Left lung (tissue), 4 donors: ENCODE measurements at regions not wholly inside any gene's neighbourhood (a gene's known extent, or its start where the extent isn't known, plus 50 kb on each side); places are given as distances from the start of the nearest gene placed in this dataset.

ENCODE experiments used
- ATAC-seq: fragments of 200-7000 bp; cut with Tn5 transposase; one replicate; pipeline ENCODE4 v1.9.1; 2020; ENCODE audit warnings: moderate library complexity
- DNase-seq, 4 donors: peaks; one replicate each; pipeline ENCODE4 v3.0.0-alpha.2; 2013 to 2020
- H3K27ac ChIP-seq, 2 donors: fragments of 200-600 bp; sonication (generic) in 1 of 2; one replicate each; pipeline versions ENCODE4 v1.5.0 to v1.8.0; 2020 to 2021
- H3K27me3 ChIP-seq, 2 donors: fragments of 200-600 bp; sonication (generic) in 1 of 2; one replicate each; pipeline versions ENCODE4 v1.5.0 to v1.8.0; 2020 to 2021
- H3K36me3 ChIP-seq, 2 donors: fragments of 200-600 bp; sonication (generic) in 1 of 2; one replicate each; pipeline versions ENCODE4 v1.5.0 to v1.8.0; 2020 to 2021
- H3K4me1 ChIP-seq, 2 donors: fragments of 200-600 bp; one replicate each; pipeline ENCODE4 v1.8.0; 2021
- H3K4me3 ChIP-seq, 2 donors: fragments of 200-600 bp; sonication (generic) in 1 of 2; one replicate each; pipeline versions ENCODE4 v1.5.0 to v1.8.0; 2020 to 2021; ENCODE audit warnings: mild to moderate bottlenecking in 1 of 2
- H3K9me3 ChIP-seq, 2 donors: fragments of 200-600 bp; sonication (generic) in 1 of 2; one replicate each; pipeline versions ENCODE4 v1.5.0 to v1.8.0; 2020 to 2021
- intact Hi-C, 2 donors: fragments of 100-400 bp; cut with DNase I; formaldehyde crosslinking; loops; one replicate each; pipeline versions ENCODE4 v1.11.2 to v1.14.2; 2022
- TF ChIP-seq, protein P1 (sequence below), 2 donors: fragments of 200-600 bp; sonication (generic) in 1 of 2; IDR thresholded peaks; one replicate each; pipeline versions ENCODE4 v1.5.0 to v1.8.0; 2021; ENCODE audit warnings: antibody characterized with exemption in 2 of 2
- donor health status: DM: no; HTN: yes; CAD: no.
- donor health status: DM: no; HTN: no; CAD: no.

DNA sequence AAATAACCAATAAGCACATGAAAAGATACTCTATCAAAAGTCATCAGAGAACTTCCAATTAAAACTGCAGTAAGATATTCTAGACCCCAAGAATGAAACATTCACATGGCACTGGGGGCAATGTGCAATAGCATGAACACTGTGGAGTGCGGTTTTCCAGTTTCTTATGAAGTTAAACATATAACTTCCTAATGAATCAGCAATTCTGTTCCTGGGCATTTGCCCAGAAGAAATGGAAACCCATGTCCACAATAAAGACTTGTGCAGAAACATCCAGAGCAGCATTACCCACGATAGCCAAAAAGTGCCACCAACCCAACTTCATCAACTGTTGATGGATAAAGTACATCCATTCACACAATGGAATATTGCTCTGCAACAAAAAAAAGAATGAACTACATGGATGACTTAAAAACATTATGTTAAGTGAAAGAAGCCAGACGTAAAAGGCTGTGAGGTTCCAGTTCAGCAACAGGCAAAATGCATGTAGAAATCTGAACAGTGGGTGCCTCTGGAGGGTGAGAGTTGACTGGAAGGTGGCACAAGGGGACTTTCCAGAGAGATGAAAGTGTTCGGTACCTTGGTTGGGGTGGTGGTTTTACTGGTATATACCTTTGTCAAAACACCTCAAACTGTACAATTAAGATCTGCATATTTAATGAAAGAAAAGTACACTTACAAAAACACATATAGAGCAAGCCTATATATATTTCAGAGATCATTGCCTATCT is 207.2 kb upstream of the ECI2 start:
- ATAC-seq: no peak
- H3K27ac ChIP-seq: no peak overlapping the region
- DNase-seq: no peak
- no peaks in the 10 kb centered on the region for H3K4me1 ChIP-seq
- H3K4me3 ChIP-seq: no peak overlapping the region
- H3K27me3 ChIP-seq: no peaks in the 10 kb centered on the region
- no peaks in the 10 kb centered on the region for H3K36me3 ChIP-seq
- TF ChIP-seq, protein P1, sequence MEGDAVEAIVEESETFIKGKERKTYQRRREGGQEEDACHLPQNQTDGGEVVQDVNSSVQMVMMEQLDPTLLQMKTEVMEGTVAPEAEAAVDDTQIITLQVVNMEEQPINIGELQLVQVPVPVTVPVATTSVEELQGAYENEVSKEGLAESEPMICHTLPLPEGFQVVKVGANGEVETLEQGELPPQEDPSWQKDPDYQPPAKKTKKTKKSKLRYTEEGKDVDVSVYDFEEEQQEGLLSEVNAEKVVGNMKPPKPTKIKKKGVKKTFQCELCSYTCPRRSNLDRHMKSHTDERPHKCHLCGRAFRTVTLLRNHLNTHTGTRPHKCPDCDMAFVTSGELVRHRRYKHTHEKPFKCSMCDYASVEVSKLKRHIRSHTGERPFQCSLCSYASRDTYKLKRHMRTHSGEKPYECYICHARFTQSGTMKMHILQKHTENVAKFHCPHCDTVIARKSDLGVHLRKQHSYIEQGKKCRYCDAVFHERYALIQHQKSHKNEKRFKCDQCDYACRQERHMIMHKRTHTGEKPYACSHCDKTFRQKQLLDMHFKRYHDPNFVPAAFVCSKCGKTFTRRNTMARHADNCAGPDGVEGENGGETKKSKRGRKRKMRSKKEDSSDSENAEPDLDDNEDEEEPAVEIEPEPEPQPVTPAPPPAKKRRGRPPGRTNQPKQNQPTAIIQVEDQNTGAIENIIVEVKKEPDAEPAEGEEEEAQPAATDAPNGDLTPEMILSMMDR (IDR thresholded peaks at IDR 0.05): no peak
- H3K9me3 ChIP-seq: no peaks in the 10 kb centered on the region
- intact Hi-C loops: no loop called here

DNA sequence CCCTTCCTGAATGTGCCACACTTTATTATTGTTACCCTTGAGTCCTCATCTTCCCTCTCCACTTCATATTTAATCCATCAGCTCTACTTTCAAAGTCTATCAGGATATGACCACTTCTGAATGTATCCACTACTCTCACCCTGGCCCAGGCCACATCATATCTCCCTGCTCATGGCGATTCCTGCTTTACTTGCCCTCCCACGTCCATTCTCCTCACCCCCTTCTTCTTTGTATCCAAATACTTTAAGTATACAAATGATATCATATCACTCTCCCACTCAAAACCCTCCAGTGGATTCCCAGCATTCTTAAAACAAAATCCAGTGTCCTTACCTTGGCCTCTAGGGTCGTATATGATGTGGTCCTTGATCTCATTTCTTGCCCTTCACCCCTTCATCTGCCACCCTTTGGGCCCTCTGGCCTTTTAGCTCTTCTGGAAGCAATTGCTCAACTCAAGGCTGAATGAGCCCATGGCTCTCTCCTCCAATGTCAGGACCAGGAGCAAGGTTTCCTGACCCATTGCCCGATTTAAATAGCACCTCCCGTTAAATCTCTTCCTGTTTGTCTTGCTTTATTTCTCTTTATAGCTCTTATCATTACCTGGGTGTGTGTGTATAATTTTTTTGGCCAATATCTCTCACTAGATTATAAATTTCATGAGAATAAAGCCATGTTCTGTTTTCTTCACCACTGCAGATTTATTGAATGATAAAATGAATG is 205.9 kb upstream of the ECI2 start:
- no peak for ATAC-seq

DNA sequence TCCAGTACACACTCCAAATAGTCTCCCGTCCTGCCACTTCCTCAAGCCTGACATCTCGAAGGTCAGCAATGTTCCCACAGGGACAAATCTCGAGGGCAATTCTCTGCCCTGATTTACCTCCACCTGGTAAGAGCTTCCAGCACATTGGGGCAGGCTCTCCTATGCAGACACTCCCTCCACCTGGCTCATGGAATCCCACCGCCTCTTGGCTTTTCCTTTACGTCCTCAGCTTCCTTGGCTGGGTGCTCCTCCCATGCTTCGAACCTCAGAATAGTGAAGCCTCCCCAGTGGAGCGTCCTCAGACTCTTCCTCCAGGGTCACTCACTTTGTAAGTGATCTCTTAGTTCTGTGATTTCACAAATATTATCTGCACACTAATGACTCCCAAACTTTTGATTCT is 205.2 kb upstream of the ECI2 start:
- TF ChIP-seq, protein P1 (IDR thresholded peaks at IDR 0.05): no peak
- no peaks in the 10 kb centered on the region for H3K27me3 ChIP-seq
- ATAC-seq: no peak
- H3K4me1 ChIP-seq: no peaks in the 10 kb centered on the region
- H3K36me3 ChIP-seq: no peaks in the 10 kb centered on the region
- H3K9me3 ChIP-seq: no peaks in the 10 kb centered on the region
- intact Hi-C loops: no loop called here
- H3K4me3 ChIP-seq: no peak overlapping the region
- no peak for DNase-seq
- no peak overlapping the region for H3K27ac ChIP-seq

More for the DNA sequence above, 205.9 kb upstream of the ECI2 start:
- Histone ChIP-seq H3K27ac (no peak overlapping the region), H3K36me3 (no peaks in the 10 kb centered on the region), H3K9me3 (no peaks in the 10 kb centered on the region), H3K4me3 (no peak overlapping the region), H3K4me1 (no peaks in the 10 kb centered on the region), H3K27me3 (no peaks in the 10 kb centered on the region)
- DNase-seq: no peak
- TF ChIP-seq, protein P1 (IDR thresholded peaks at IDR 0.05): no peak
- intact Hi-C loops: no loop called here

DNA sequence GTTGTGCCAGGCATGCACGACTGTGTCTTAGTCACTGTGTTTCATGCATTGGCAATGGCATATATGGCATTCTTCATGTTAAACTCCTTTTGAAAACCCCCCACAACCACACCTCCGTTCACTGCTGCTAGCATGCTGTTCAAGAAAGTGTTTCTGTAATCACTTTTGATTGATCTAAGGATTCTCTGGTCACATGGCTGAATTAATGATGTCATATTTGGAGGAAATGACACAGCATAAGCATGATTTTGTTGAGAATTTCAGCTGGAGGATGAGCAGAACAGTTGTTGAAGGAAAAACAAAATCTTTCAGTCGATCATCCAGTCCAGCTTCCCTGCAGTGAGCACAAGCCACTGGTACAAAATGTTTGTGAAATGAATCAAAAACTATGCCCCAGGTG is 203.5 kb upstream of the ECI2 start:
- Histone ChIP-seq H3K27ac (no peak overlapping the region), H3K9me3 (no peaks in the 10 kb centered on the region), H3K27me3 (no peaks in the 10 kb centered on the region), H3K4me1 (no peaks in the 10 kb centered on the region), H3K36me3 (no peaks in the 10 kb centered on the region), H3K4me3 (no peak overlapping the region)
- intact Hi-C loops: no loop called here
- TF ChIP-seq, protein P1 (IDR thresholded peaks at IDR 0.05): no peak
- DNase-seq (no peak), ATAC-seq (no peak)

DNA sequence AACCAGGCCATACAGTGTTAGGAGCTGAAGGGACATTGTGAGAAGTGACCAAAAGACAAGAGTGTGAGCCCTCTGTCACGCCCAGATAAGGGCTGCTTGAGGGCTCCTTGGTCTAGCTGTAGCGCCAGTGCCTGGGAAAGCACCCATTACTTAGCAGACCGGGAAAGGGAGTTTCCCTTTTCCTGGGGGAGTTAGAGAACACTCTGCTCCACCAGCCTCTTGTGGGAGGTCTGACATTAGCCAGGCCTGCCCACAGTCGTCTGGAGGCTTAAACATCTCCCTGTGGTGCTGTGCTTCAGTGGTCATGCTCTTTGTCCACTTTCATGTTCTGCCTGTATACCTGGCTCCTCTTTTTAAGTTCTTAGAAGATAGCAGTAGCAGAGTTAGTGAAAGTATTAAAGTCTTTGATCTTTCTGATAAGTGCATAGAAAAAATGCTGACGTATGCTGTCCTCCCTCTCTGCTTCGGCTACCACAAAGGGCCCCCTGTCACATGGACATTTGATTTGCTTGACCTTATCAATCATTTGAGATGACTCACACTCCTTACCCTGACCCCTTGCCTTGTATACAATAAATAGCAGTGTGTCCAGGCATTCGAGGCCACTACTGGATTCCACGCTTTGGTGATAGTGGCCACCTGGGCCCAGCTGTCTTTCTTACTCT is 201.5 kb upstream of the ECI2 start:
- Histone ChIP-seq H3K4me1 (no peaks in the 10 kb centered on the region), H3K9me3 (no peaks in the 10 kb centered on the region), H3K27ac (no peak overlapping the region), H3K36me3 (no peaks in the 10 kb centered on the region), H3K27me3 (no peaks in the 10 kb centered on the region), H3K4me3 (no peak overlapping the region)
- intact Hi-C loops: no loop called here
- TF ChIP-seq, protein P1 (IDR thresholded peaks at IDR 0.05): no peak
- no peak for ATAC-seq
- no peak for DNase-seq
